NCI-H1694 treated with DMSO at 0.1 percent for 48 hours (cell line): ENCODE measurements at regions not wholly inside any gene's neighbourhood (a gene's known extent, or its start where the extent isn't known, plus 50 kb on each side); places are given as distances from the start of the nearest gene placed in this dataset.

Source experiments
- DNase-seq: peaks from one replicate; lab custom pipeline; 2025; lab: John Stamatoyannopoulos, UW

DNA sequence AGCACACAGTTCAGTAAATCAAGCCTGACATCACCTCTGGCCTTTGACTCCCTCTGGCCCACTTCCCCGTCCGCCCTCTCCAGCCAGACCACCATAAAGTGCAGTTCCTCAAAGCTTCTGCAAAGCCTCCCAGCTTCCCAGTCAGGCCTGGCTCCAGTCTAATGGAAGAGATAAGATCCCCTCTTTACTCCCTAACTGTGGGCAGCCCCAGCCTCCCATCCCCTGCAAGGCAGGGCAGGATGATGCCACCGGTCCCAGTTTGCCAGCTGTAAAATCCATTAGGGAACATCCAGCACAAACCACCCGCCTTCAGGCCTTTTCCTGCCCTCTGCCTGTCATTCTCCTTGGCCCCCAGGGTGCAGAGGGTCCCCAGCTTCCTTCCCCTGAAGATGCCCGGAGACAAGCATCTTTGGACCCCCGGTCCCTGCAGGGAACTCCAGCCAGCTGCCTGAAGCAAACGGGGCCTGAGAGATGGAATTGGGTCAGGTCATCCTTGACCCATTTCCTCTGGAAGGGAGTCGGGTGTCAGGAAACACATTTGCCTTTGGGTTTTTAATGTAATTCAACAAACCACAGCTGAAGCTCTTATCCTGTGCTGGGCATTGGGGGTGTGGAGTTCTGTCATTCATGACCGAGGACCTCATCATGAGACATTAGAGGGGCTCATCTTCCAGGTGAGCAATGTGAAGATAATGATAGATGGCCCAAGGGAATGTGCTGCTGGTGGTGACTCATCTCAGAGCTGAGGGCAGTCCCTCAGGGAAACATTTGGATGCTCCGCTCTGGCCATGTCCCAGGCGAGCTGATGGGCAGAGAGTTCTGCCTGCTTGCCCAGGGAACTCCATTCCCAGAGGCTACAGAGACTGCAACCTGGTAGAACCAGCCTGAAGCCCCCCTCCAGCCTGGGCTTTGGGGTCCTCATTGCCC lies 93.8 kb upstream of the CLMN start:
- DNase-seq = no peak

DNA sequence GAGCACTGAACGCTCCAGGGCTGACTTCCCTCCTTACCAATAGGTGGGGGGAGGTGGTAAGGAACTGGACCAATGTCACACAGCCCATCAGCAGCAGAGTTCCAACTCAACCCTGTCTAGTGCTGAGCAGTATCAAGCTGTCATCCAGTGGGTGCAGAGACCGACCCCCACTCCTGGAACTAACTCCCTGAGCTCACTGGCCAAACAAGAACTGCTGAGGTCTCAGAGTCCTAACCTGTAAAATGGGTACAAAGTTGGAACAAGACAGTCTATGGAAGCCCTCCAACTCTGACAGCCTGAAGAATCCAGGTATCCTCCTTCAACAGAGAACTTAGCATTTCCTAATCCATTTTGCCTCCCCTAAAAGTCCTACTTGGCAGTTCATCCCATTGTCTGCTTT lies 91.1 kb upstream of the CLMN start:
- no peak for DNase-seq

DNA sequence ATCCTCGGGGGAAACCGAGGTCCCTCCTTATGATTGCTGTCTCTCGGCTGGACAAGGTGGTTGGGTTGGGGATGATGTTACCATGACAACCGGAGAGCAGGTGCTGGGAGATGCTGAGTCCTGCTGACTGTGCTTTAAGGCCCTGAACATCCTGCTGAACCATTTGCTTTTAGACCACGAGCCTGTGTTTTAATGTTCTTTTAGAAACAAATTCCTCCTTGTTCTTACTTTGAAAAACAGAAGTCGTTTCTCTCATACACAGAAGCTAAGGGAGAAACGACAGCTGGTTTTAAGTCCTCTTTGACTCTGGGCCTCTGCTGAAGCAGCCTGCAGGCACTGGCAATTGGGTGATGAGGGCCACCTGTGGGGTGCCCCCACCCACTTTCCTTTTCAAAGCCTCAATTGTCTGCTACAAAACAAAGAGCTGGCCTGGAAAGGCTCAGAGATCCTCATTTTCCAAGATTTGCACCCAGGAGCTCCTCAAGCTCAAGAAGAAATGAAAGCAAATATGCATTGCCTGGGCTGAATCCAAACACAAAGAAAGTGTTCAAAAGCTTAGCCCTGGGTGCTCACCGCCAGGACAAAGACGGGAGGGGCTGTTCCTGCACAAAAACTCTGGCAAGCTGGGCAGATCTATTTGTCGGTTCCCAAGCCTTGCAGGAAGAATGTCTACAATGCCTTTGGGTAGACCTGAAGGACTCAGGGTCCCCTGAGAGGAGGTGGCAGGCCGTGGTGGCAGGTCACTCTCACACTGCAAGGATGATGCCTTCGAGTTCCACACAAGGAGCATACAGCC lies 90.0 kb upstream of the CLMN start:
- DNase-seq = no peak

DNA sequence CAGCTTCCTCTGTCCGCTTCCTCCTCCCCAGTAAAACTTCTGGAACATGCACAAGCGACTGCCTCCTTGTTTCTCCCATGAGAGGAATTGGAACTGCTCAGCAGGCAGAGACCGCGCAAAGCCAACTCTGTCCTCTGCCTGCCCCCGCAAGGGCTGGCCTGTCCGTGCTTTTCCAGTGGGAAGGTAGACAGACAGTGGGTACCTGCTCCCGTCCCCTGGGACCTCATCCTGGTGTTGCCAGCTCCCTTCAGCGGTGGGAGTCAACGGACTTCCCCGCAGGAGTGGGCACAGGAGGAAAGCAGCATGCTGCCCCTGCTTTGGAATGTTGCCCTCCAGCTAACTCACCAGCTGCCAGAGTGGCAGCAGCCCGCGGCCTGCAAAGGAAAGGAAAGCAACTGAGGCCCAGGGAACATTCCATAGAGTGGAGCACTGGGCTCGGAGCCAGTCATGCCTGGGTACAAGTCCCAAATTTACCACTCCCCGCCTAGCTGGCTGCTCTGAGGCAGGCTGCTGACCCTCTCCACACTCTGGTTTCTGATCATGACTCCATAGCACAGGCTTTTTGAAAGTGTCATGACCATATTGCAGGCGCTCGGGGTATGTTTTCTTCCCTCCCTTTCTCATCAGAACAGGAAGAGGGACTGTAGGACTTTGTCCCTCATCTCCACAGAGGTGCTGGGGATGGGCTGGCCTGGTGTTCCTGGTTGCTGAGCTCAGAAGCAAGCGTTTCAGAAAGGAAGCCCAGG lies 89.2 kb upstream of the CLMN start:
- DNase-seq = no peak

DNA sequence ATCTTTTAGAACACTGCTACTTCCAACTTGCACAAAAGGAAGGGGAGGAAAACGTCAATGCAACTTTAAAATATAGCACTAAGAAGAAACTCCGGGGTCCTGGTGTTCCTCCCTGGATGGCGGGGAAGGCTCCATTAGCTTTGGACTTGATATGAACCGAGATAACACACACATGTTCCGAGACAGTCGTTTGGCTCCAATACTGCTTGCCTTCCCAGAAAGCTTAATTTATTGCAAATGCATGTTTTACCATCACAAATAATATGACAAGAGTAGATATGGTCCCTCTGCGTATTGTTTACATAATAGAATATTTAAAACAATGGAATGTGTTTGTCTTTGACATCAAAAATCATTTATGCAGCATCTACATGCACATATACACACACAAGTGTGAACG lies 87.6 kb upstream of the CLMN start:
- no peak for DNase-seq

DNA sequence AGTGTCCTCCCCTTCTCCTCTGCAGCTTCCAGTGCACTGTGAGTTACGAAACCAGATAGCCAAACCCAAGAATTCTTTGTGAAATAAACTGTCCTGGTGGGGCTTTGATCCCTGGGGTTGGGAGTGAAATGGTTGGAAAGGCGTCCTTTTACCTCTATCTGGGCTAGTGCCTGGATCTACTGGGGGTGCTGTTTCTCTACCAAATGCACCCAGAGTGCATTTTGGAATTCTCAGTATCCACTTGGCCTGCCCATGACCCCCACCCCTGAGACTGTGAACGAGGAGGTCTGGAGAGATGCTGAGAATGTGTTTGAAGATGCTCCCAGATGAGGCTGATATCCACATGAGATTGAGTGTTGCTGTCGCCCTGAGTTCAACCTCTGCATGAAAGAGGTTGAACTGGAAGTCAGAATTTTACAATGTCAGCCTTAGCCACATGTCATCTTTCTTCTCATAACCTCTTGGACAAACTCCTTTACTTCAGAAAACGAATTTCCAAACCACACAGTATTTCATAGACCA lies 87.1 kb upstream of the CLMN start:
- DNase-seq = no peak

DNA sequence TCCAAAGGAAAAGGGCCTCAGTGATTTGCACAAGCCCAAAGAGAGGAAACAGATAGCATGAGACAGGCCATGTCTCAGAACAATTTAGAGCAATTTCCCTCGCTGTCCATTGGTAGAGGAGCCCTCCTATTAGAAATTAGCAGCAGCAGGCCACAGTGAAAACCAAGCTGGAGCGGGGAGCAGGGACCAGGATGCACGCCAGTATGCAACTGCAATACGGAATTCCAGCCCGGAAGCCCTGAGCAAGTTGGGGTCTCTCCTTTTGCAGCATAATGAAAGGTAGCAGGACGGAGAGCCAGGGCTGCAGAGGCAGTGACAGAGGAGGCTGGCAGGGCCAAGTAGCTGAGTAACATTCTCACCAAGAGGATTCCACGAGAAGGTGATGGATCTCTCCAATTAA lies 84.9 kb upstream of the CLMN start:
- DNase-seq = no peak

DNA sequence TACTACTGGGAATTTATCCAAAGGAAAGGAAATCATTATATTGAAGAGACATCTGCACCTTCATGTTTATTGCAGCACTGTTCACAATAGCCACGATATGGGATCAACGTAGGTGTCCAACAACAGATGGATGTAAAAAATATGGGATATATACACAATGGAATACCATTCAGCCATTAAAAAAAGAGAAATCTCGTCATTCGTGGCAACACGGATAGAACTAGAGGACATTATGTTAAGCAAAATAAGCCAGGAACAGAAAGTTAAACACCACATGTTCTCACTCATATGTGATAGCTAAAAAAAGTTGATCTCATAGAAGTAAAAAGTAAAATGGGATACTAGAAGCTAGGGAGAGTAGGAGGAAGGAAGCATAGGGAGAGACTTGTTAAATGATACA lies 82.9 kb upstream of the CLMN start:
- no peak for DNase-seq

DNA sequence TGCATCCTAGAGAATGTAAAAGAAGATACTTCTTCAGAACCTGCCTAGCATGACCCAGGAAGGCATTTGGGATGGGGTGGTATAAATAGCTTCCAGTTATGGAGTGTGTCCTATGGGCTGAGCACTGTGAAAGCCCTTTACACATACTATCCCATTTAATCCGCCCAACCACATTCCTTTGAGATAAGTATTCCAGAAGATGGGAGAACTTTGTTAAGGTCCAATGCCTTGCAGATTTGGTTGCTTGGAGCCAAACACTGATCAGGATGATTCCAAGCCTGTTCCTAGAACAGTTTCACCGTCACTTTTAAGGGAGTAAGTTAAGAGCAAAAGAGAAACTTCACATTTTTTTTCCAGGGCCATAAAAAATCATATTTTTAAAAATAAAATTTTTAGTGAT lies 82.5 kb upstream of the CLMN start:
- no peak for DNase-seq

DNA sequence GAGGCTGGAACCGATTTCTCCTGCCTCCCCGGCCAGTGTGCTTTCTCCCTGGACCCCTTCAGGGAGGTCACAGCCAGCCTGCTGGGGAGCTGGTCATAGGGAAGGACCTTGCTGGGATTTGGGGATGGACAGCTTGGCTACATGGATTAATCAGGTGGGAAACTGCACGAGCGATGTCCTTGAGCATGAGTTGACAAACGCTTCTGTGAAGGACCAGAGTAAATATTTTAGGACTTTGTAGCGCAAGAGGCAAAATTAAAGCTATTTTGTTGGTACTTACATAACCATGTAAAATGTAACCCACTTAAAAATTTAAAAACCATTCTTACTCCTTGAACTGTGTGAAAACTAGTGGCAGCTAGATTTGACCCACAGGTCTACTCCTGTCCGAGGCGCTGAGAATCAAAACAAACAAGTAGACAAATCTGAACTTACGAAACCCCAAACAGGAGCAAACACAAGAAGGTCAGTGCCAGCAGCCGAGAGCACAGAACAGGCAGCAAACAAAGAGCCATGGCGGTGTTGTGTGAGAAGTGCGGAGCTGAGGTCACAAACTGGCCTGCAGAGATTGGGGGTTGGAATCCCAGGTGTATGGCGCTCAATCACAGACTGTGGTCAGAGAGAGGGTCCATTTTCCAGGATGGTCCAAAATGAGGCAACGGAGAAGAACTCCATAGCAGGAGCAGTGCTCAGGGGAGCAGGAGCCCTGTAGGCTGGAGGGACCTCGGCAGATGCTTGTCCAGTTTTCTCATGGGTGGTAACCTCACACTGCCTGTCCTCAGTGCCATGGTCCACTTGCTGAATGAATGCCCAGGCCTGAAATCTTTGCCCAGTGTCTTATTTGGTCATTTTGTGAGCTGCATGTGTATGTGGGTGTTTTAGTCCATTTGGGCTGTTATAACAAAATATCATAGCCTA lies 79.2 kb upstream of the CLMN start:
- DNase-seq = no peak

DNA sequence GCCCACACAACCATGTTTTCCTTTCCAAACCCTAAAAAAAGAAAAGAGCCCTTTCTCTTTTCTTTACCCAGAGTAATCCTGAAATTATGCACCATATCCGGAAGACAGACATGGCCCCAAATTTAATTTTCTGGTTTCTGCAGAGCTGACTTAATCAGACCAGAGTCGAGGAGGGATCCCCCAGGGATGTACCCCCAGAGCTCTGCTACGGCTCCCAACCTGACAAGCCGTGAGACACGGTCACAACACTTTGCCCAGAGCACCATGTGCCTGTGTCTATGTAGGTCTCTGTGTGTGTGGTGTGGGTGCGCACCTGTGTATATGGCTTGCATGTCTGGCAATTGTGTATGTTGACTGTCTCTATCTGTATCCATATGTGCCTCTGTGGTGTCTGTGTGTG lies 77.6 kb upstream of the CLMN start:
- no peak for DNase-seq

DNA sequence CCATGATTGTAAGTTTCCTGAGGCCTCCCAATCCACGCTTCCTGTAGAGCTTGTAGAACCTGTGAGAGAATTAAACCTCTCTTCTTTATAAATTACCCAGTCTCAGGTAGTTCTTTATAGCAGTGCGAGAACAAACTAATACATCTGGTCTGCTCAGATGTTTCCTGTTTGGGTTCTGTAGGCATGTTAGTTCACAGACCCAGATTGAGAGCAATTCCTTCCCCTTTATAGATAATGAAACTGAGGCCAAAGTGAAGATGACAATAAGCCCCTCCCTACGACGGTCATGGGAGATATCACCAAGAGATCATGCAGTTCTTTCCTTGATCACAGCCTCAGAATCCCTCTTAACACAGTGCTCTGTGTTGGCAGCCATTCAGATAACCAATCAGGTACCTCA lies 76.5 kb upstream of the CLMN start:
- no peak for DNase-seq

DNA sequence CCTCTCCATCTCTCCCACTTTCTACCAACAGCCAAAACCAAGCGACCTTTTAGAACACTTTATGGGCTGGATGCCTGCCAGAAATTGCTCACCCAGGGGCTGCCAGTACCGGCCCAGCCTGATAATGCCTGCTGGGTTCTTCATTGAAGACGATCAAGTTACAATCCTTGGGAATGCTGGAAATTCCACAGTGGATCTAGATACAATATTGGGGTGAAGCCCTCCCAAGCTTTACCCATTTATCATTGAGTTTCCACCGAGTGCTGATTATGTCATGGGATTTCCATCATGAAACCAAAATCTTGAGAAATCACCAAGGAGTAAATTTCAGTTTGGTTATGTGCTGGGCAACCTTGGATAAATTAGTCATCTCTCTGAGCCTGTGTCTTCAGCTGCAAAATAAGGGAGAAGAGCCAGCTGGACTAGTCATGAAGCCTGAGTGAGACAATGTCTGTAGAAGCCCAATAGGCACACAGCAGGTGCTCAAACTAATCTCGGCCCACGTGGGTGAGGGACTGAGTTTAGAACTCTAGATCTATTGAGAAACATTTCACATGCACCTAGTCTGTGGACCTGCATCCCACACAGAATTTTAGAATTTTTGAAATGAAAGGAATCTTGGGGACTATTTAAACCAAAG lies 75.5 kb upstream of the CLMN start:
- DNase-seq = no peak

DNA sequence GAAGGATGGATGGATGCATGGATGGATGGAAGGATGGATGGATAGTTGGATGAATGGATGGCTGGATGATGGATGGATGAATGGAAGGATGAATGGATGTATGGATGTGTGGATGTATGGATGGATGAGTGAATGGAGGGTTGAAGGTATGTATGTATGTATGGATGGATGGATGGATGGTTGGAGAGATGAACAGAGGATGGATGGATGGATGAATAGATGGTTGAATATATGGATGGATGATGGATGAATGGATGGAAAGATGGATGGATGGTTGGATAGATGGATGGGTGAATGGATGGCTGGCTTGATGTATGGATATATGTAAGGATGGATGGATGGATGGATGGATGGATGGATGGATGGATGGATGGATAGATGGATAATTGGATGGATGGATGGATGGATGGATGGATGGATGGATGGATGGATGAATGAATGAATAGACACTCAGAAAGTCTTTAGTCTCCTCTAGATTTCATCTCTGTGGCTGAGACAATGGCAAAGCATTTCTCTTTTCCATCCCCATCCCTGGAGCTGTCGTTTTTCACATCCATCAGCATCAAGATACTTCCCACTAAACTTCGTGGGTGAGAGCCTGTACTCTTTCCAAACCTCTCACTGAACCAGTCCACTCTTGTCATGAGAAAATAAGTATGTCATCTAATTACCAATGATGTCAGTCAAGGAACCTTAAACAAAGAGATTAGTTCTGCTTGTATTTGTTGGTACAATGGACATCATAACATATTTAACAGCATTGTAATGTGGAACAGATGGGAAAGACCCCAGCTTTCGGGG lies 74.8 kb upstream of the CLMN start:
- DNase-seq = no peak

DNA sequence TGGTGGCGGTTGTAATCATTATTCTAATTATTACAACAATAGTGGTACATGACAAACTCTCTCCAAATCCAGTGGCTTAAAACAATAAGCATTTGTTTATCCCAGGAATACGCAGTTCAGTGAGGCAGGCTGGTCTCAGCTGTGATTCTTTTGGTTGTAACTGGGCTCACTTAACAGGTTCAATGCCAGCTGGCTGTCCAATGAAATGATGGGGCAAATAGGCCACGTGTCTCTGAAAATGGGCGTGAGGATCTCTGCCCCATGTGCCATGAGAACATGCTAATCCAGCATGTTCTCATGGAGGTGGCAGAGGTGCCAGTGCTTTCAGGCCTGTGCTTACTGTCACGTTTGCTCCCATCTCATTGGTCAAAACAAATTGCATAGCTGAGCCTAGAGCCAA lies 73.1 kb upstream of the CLMN start:
- no peak for DNase-seq

DNA sequence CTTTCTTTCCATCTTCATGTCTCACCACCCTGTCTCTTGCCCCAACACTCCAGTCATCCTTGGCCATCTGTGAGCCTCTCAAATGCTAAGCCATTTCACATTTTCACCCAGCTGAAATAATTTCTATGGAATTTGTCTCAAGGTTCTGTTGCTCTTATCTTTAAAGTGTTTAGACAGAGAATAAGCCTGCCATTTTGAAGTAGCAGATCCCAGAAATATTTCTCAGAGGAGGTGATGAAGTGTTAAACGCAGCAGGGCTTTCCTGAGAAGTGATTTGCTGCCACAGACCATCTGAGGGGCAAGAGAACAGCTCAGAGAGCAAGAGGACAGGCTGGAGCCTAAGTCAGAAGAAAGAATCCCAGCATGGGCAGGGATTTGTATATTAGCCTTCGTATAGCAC lies 71.6 kb upstream of the CLMN start:
- DNase-seq = no peak

DNA sequence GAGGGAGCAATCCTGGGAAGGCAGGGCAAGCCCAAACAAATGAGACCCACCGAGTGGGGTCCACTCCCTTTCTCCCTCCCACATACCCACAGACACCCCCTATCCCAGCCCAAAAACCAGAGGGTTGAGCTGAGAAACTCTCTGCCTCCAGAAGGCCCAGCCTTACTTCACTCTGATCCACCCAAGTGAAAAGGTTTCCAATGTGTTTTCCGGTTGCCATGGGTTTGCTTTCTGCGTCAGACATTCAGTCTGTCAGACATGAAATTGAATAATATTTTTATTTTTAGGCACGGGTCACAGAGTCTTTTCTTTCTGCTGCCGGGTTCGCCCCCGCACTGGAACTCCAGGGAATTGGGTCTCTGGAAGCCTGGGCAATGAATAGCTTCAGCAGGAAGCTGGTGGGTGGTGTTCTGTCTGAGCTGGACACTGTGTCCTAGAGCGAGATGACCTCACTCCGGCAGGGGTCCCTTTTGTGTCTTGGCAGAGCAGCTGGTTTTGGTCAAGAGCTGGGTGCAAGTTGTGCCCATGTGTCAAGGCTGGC lies 69.8 kb upstream of the CLMN start:
- DNase-seq = no peak

DNA sequence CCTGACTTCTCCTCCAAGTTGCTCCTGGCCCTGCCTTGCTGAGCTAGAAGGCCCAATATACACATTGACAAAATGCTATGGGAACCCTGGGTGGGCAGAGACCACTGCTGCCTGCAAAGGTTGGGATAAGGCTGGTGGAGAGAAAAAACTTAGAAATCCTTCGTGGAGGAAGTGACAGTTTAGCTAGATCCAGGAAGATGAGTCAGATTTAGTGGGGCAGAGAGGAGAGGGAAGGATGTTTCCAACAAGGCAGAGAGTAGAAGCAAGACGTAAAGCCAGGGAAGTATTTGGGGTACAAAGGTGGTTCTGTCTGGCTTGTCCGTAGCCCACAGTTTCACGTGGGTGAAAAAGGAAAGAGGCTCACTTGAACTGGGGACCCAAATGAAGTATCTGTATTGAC lies 69.0 kb upstream of the CLMN start:
- DNase-seq = no peak

DNA sequence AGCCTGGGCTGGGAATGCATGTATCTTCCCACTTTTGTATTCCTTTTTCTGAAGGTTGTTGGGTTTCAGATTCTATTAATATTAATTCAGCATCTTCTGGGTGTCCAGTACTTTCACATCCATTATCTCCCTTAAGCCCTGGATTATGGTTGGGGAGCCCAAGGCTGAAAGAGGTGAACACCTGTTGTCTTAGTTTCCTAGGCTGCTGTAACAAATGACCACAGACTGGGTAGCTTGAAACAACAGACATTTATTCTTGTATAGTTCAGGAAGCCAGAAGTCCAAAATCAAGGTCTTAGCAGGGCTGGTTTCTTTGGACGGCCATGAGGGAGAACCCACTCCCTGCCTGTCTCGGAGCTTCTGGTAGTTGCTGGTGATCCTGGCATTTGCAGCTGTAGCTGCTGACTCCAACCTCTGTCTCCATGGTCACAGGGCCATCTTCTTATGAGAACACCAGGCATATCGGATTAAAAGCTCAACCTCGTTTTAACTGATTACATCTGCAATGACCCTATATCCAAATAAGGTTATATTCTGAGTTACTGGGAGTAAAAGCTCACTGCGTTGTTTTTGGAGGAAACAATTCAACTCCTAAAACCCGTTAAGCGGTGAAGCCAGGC lies 68.2 kb upstream of the CLMN start:
- DNase-seq = no peak
